AG10803 (cell line): ENCODE measurements at regions not wholly inside any gene's neighbourhood (a gene's known extent, or its start where the extent isn't known, plus 50 kb on each side); places are given as distances from the start of the nearest gene placed in this dataset.

Source experiments
- DNase-seq: peaks from one replicate; pipeline ENCODE4 v3.0.0; 2010; ENCODE audit warnings: low read depth
- H3K4me3 ChIP-seq: 2 replicates; pipeline ENCODE4 v1.5.1; 2011; ENCODE audit warnings: mild to moderate bottlenecking, low read length, control low read depth
- TF ChIP-seq, protein P1 (sequence below): conservative IDR thresholded peaks from 2 replicates; pipeline ENCODE4 v1.5.1; 2011; ENCODE audit warnings: mild to moderate bottlenecking, low read length, control low read depth, inconsistent platforms

DNA sequence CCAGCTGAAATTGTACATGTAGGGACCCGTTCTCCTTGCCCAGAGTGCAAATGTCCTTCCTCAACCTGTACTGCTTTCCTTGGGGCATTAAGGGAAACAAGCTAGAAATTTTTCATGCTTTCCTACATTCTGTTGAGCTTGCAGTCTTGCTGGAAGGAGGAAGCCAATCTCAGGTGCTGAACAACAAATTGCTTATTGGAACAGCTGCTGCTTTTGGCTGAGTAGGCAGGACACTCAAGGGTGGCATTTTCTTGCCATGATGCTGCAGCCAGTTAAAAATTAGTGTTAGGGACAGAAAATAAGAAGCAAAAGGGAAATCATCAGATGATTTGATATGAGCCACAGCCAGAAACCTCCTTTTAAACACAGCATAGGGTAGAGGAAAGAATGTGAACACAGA, 223.7 kb downstream of the QDPR start:
- no peak for DNase-seq
- TF ChIP-seq, protein P1, sequence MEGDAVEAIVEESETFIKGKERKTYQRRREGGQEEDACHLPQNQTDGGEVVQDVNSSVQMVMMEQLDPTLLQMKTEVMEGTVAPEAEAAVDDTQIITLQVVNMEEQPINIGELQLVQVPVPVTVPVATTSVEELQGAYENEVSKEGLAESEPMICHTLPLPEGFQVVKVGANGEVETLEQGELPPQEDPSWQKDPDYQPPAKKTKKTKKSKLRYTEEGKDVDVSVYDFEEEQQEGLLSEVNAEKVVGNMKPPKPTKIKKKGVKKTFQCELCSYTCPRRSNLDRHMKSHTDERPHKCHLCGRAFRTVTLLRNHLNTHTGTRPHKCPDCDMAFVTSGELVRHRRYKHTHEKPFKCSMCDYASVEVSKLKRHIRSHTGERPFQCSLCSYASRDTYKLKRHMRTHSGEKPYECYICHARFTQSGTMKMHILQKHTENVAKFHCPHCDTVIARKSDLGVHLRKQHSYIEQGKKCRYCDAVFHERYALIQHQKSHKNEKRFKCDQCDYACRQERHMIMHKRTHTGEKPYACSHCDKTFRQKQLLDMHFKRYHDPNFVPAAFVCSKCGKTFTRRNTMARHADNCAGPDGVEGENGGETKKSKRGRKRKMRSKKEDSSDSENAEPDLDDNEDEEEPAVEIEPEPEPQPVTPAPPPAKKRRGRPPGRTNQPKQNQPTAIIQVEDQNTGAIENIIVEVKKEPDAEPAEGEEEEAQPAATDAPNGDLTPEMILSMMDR, result no peak
- H3K4me3 ChIP-seq, result no peak overlapping the region

DNA sequence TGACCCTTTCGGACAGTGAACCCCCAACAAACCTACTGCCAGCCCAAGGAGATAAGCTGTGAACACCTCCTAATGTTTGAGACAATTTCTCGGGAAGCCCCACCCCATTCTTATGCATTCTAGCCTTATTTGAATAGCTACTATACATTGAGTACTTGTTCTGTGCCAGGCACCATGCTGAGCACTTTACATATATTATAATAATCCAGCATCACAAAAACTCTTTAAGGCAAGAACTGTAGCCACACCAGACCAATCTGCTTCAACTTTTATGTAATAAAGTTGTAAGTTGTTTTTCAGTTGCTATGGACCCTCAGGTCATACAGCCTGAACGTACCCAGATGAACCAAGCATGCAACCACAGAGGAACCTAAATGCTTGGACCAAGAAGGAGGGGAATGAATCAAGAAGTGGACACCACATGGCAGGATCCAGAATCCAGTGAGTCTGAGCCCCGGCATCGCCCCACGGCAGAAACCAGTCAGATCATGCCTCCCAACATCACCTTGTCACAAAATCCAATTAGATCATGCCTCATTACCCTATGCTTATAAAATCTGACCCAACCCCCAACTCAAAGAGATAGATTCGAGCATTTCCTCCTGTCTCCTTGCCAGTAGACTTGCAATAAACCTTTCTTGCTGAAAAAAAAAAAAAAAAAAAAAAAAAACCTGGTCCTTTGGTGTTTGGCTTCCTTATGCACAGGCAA, 225.0 kb downstream of the QDPR start:
- DNase-seq, result no peak
- H3K4me3 ChIP-seq, result no peak overlapping the region
- TF ChIP-seq, protein P1, result no peak

DNA sequence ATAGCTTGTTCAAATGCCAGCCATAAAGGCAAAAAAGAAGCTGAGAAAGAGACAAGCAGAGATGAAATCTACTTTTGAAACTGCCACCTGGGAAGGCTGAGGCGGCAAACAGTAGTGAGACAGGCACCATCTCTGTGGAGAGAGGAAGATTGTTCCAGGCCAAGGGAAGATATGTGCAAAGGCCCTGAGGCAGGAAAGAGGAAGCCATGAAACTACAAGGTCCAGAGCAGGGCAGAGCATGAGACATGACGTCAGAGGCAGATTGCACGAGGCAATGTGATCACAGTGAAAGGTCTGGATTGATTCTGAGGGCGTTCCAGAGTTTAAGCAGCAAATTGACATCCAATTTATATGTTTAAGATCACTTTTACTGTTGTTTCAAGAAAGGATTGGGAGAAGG, 226.1 kb downstream of the QDPR start:
- TF ChIP-seq, protein P1, result no peak
- no peak for DNase-seq
- no peak overlapping the region for H3K4me3 ChIP-seq

GRCh38 chr4:17284323-17285175, 227.3 kb downstream of the QDPR start:
- TF ChIP-seq, protein P1, result no peak
- no peak overlapping the region for H3K4me3 ChIP-seq
- DNase-seq, result no peak

DNA sequence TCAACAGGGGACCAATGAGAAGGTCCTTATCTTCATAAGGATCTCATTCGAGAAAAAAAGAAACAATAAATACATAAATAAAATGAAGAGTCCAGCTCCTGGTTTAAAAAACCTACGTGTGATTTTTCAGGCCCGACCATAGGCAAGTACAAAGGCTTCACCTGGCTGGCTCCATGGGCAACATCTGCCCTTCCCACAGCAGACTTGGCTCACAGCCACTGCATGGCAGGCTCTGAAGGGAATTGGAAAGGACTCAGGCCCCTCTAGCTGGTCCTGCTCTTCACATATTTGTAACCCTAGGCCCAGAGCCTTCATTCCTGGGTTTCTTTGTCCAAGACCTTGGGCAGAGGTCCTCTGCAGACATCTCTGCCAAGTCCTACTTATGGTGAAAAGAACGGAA, 228.1 kb downstream of the QDPR start:
- H3K4me3 ChIP-seq, result no peak overlapping the region
- DNase-seq, result no peak
- TF ChIP-seq, protein P1, result no peak

GRCh38 chr4:17283251-17283650, 228.6 kb downstream of the QDPR start:
- DNase-seq, result no peak
- H3K4me3 ChIP-seq, result no peak overlapping the region
- TF ChIP-seq, protein P1, result no peak
